COR-L47 (cell line): ENCODE measurements at regions not wholly inside any gene's neighbourhood (a gene's known extent, or its start where the extent isn't known, plus 50 kb on each side); places are given as distances from the start of the nearest gene placed in this dataset.

Experiments
- DNase-seq: peaks from one replicate; lab custom pipeline; 2025; lab: John Stamatoyannopoulos, UW

GRCh38 chr5:147169901-147170300 is 64.9 kb upstream of the STK32A start:
- no peak for DNase-seq

GRCh38 chr5:147170603-147171002 is 64.2 kb upstream of the STK32A start:
- no peak for DNase-seq

GRCh38 chr5:147174671-147175265 is 60.1 kb upstream of the STK32A start:
- DNase-seq = no peak

- DNase-seq = no peak
These were observed 59.2 kb upstream of the STK32A start for GRCh38 chr5:147175516-147176097.

GRCh38 chr5:147176422-147176821 is 58.4 kb upstream of the STK32A start:
- DNase-seq = no peak

GRCh38 chr5:147177125-147177840 is 57.5 kb upstream of the STK32A start:
- DNase-seq = no peak

GRCh38 chr5:147179562-147180147 is 55.2 kb upstream of the STK32A start:
- no peak for DNase-seq

GRCh38 chr5:147180751-147181150 is 54.1 kb upstream of the STK32A start:
- DNase-seq = no peak
